ENCODE measurements at regions not wholly inside any gene's neighbourhood (a gene's known extent, or its start where the extent isn't known, plus 50 kb on each side); places are given as distances from the start of the nearest gene placed in this dataset.

DNA sequence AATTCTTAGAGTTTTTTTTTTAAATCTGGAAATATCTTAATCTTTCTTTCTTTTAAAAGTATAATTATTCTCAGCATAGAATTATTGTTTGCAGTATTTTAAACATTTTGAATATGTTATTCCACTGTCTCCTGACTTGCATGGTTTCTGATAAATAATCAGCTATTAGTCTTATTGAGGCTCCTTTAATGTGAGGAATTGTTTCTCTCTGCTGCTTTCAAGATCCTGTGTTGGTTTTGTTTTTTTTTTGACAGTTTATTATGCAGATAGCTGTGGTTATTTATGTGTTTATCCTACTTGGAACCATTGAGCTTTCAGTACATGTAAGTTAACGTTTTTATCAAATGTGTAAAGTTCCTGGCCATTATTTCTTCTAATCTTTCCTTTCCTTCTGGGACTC, 477.9 kb upstream of the HTR2A start:
- in situ Hi-C loops (cut with HindIII; ENCODE audit: low pct_ligation_motif_present, low sequenced_read_pairs) = no loop called here
- H3K4me3 ChIP-seq (ENCODE audit: low read depth, low read length) = no peak overlapping the region
- H3K27ac ChIP-seq = no peak overlapping the region
- no peak for DNase-seq
- H3K27me3 ChIP-seq (replicated peaks) = no peaks in the 10 kb centered on the region
- TF ChIP-seq, protein P1, sequence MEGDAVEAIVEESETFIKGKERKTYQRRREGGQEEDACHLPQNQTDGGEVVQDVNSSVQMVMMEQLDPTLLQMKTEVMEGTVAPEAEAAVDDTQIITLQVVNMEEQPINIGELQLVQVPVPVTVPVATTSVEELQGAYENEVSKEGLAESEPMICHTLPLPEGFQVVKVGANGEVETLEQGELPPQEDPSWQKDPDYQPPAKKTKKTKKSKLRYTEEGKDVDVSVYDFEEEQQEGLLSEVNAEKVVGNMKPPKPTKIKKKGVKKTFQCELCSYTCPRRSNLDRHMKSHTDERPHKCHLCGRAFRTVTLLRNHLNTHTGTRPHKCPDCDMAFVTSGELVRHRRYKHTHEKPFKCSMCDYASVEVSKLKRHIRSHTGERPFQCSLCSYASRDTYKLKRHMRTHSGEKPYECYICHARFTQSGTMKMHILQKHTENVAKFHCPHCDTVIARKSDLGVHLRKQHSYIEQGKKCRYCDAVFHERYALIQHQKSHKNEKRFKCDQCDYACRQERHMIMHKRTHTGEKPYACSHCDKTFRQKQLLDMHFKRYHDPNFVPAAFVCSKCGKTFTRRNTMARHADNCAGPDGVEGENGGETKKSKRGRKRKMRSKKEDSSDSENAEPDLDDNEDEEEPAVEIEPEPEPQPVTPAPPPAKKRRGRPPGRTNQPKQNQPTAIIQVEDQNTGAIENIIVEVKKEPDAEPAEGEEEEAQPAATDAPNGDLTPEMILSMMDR (IDR thresholded peaks at IDR 0.05; ENCODE audit: low read depth, low read length, missing control alignments) = no peak
- H3K36me3 ChIP-seq (replicated peaks) = no peaks in the 10 kb centered on the region

DNA sequence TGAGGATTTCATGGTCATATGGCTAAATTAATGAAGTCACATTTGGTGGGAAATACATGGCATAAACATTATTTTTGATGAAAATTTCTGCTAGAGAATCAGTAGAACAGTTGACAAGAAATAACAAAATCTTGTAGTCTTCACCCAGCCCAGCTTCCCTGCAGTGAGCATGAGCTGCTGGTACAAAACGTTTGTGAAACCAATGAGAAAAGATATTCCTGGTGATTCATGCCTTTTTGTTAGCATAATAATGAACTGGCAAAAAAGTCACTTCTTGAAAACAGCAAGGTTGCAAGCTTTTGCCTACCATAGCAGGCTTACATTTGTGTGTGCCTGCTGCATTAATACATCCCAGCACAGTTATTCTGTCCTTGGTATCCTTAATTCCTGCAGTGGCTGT, 475.9 kb upstream of the HTR2A start:
- Histone ChIP-seq H3K36me3 (replicated peaks) (no peaks in the 10 kb centered on the region), H3K27me3 (replicated peaks) (no peaks in the 10 kb centered on the region), H3K4me3 (ENCODE audit: low read depth, low read length) (no peak overlapping the region), H3K27ac (no peak overlapping the region)
- in situ Hi-C loops (cut with HindIII; ENCODE audit: low pct_ligation_motif_present, low sequenced_read_pairs) = no loop called here
- DNase-seq = no peak
- TF ChIP-seq, protein P1 (IDR thresholded peaks at IDR 0.05; ENCODE audit: low read depth, low read length, missing control alignments) = no peak

DNA sequence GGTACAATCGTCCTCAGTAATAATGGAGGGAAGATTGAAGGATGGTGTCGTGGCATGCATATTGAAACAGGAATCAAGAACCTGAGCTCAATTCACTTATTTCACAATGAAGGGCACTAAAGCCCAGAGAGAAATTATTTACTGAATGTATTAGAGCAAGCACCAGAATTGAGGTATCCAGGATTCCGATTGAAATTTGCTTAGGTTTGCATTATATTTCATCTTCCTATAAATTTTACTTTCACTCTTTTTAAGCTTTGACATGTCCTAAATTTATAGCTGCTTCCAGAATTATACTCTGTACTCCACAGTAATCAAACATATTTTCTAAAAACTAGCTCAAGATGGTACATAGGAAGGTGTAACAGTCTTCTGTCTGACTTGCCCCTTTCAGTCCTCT, 454.9 kb upstream of the HTR2A start:
- DNase-seq = no peak
- TF ChIP-seq, protein P1 (IDR thresholded peaks at IDR 0.05; ENCODE audit: low read depth, low read length, missing control alignments) = no peak
- H3K27ac ChIP-seq = no peak overlapping the region
- in situ Hi-C loops (cut with HindIII; ENCODE audit: low pct_ligation_motif_present, low sequenced_read_pairs) = no loop called here
- H3K4me3 ChIP-seq (ENCODE audit: low read depth, low read length) = no peak overlapping the region
- H3K27me3 ChIP-seq (replicated peaks) = no peaks in the 10 kb centered on the region
- no peaks in the 10 kb centered on the region for H3K36me3 ChIP-seq (replicated peaks)

DNA sequence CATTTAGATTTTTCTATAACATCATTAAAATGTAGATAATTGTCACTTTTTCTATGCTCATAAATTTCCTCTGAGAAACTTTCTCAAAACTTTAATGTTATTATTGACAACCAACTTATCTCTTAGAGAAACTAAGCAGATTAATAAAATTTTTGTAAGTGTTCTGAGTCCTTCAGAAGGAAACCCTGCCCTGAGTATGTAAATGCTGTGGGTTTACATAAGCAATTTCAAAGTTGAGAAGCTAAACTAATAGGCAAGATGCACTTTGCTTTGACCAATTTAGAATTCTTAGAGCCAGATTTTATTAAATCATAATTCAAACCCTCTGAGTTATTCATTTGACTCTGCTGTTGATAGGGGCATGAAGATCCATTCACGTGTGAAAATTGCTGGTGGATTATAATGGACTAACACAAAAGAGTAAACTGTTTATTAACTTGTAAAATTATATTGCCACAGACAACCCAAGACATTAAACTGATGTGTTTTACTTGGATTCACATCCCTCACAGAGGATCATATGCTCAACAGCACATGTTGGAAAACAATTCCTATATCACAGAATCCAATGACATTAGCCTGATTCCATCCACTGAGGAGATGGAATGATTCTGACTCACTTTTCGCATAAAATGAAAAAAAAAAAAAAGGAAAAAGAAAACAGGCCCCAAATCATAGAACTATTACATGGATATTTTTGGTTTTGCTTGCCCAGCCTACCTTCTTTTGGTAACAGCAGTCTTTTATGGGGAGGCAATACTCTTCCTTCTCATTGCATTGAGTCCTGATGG, 453.7 kb upstream of the HTR2A start:
- Histone ChIP-seq H3K27ac (no peak overlapping the region), H3K27me3 (replicated peaks) (no peaks in the 10 kb centered on the region), H3K36me3 (replicated peaks) (no peaks in the 10 kb centered on the region), H3K4me3 (ENCODE audit: low read depth, low read length) (no peak overlapping the region)
- TF ChIP-seq, protein P1 (IDR thresholded peaks at IDR 0.05; ENCODE audit: low read depth, low read length, missing control alignments) = no peak
- in situ Hi-C loops (cut with HindIII; ENCODE audit: low pct_ligation_motif_present, low sequenced_read_pairs) = no loop called here
- DNase-seq = no peak

DNA sequence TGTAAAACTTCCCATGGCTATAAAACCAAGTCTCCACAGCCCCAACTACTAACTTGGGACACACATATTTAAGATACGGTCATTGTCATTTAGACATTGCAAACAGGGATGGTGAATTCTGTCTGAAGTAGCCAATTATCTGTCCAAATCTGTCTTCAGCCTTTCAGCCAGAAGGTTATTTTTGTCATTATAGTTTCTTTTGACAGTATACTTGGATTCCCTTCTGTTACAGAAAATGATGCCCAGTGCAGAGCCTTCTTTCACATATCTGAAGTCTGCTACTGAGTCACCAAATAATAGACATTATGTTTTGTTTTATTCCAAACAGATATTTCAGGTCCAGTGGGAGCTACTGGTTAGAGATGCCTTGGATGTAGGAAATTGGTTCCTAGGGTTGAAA, 452.4 kb upstream of the HTR2A start:
- no peak overlapping the region for H3K27ac ChIP-seq
- H3K27me3 ChIP-seq (replicated peaks) = no peaks in the 10 kb centered on the region
- TF ChIP-seq, protein P1 (IDR thresholded peaks at IDR 0.05; ENCODE audit: low read depth, low read length, missing control alignments) = no peak
- in situ Hi-C loops (cut with HindIII; ENCODE audit: low pct_ligation_motif_present, low sequenced_read_pairs) = no loop called here
- no peak for DNase-seq
- no peak overlapping the region for H3K4me3 ChIP-seq (ENCODE audit: low read depth, low read length)
- H3K36me3 ChIP-seq (replicated peaks) = no peaks in the 10 kb centered on the region
